Ovary (tissue), 3 donors: ENCODE measurements at regions not wholly inside any gene's neighbourhood (a gene's known extent, or its start where the extent isn't known, plus 50 kb on each side); places are given as distances from the start of the nearest gene placed in this dataset.

Experiments used
- CTCF ChIP-seq, 3 donors: fragments of 450-650 bp in 2 of 3; fragments of 200-600 bp in 1 of 3; IDR thresholded peaks; one replicate each; pipeline versions ENCODE4 v1.5.1 to v1.8.0; 2016 to 2022; ENCODE audit warnings: antibody characterized with exemption in 3 of 3, mild to moderate bottlenecking in 1 of 3
- EP300 ChIP-seq: sonication (generic); formaldehyde crosslinking; IDR thresholded peaks from one replicate; pipeline ENCODE4 v1.6.1; 2017; ENCODE audit warnings: antibody characterized with exemption
- POLR2A ChIP-seq: fragments of 450-650 bp; IDR thresholded peaks from one replicate; pipeline ENCODE4 v1.6.1; 2017; ENCODE audit warnings: antibody characterized with exemption, mild to moderate bottlenecking, moderate library complexity
- donor health status: DM: no; HTN: no; CAD: no.

- TF ChIP-seq CTCF (IDR thresholded peaks at IDR 0.05) (no peak), POLR2A (no peak), EP300 (no peak)
Measured at GRCh38 chr12:102540815-102541385, 60.5 kb upstream of the IGF1 start.
